Daoy (cell line): ENCODE measurements at regions not wholly inside any gene's neighbourhood (a gene's known extent, or its start where the extent isn't known, plus 50 kb on each side); places are given as distances from the start of the nearest gene placed in this dataset.

Experiments used
- DNase-seq: peaks from one replicate; pipeline ENCODE4 v3.0.0-alpha.2; 2015; ENCODE audit warnings: low read depth

DNA sequence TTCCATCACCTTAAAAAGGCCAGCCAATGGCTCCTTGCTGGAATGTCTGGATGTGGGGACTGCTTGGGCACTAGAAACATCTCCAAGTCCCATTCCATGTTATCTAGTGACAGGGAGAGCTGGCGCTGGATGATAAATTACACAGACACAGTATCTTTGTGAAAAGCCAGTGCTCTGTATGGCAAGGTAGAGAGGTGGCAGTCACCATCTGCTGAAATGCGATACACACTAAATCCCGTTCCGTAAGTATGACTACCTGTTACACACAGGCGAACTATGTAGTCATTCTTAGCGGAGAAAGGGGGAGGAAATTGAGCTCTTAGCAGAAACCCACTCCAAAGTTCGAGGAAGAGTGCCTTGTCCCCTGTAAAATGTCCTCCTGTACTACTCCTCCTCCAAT is 81.0 kb upstream of the MYOCD start:
- DNase-seq: peak; percentile 50

DNA sequence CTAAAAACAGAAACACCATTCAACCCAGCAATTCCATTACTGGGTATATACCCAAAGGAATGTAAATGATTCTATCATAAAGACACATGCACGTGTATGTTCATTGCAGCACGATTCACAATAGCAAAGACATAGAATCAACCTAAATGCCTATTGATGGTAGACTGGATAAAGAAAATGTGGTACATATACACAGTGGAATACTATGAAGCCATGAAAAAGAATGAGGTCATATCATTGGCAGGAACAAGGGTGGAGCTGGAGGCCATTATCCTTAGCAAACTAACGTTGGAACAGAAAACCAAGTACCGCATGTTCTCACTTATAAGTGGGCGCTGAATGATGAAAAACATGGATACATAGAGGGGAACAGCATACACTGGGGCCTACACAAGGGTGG is 77.2 kb upstream of the MYOCD start:
- no peak for DNase-seq

DNA sequence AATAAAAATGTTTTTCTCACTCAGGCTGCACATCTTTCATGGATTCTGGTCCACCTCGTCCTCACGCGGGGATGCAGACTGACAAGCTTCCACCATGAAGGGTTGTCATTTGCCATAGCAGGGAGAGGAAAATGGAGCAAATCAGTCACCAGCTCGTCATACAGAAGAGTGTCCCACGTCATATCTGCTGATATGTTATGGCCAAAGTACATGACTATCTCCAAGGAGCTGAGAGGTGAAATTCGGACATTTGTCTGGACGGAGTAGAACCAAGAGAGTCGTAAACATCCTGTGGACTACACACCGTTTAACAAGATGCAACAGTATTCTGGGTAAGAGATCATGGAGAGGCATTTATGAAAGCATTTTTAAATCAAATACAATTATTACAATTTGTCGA is 75.3 kb upstream of the MYOCD start:
- DNase-seq: no peak

DNA sequence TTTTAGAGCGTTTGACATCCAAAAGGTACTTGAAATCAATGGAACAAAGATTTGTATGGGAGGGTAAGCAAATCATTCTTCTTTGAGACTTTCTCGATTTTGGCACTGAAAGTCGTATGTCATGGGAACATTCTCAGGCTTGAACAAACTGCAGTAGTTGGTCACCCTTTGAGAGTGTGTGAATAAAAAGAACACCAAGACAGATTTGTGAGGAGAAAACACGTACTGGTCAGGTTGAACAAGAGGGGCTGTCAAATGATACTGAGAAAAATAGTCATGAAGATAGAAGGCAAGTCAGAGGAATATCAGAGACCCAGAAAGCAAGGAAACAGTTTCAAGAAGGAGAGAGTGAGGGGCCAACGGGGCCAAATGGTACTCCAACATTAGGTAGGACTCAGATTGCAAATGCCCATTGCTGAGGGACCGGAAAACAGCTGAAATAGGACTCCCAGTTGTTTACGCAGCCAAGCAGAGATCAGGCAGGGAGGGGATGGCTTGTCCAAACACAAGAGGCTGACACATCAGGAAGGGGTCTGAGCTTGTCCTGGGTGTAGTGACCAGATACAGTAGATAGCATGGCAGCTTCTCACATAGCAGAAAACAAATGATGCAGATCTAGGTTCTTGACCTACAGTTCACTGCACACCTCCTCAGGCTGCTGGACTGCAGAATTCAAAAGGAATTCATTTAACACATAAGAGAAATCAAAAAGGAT is 74.5 kb upstream of the MYOCD start:
- peak; percentile 60 for DNase-seq

DNA sequence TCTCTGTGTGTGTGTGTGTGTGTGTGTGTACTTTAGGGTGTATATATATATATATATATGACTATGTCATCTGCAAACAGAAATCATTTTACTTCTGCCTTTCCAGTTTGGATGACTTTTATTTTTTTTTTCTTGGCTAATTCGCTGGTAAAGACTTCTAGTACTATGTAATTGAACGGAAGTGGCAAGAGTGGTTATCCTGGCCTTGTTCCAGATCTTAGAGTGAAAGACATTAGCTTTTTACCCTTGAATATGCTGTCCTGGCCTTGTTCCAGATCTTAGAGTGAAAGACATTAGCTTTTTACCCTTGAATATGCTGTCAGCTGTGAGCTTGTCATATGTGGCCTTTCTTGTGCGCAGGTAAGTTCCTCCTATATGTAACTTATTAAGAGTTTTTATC is 72.7 kb upstream of the MYOCD start:
- DNase-seq: peak; percentile 80

DNA sequence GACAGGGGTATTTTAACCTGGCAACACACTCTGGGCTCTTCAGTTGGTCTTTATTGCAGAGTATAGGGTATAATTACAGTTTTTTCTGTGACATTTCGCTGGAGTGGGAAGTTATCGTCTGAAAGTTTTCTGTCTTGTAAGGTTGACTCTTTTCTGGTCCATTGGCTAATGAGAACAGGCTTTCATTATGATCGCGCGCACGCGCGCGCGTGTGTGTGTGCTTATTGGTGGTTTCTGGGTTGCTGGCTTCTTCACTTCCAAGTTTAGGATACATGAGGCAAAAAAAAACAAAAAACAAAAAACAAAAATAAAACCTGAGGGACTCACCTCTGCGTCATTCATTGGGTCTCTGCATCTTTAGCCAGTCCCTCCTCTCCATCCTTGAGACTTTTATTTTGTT is 68.7 kb upstream of the MYOCD start:
- no peak for DNase-seq

DNA sequence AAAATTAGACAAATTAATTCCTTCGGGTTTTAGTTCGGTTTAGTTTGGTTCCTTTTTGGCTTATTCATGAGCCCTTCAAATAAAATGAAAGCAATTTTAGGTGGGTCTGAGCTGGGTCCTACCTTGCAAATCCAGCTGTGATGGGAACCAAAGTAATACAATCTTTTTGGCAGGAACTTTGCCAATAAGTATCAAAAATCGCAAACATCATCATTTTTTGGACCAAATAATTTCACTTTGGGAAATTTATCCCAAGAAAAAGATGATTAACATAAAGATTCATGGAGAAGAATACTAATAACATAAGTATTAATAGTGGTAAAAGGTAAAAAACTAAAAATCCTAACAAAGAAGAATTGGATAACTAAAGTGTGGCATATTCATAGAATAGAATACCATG is 67.8 kb upstream of the MYOCD start:
- DNase-seq: no peak

DNA sequence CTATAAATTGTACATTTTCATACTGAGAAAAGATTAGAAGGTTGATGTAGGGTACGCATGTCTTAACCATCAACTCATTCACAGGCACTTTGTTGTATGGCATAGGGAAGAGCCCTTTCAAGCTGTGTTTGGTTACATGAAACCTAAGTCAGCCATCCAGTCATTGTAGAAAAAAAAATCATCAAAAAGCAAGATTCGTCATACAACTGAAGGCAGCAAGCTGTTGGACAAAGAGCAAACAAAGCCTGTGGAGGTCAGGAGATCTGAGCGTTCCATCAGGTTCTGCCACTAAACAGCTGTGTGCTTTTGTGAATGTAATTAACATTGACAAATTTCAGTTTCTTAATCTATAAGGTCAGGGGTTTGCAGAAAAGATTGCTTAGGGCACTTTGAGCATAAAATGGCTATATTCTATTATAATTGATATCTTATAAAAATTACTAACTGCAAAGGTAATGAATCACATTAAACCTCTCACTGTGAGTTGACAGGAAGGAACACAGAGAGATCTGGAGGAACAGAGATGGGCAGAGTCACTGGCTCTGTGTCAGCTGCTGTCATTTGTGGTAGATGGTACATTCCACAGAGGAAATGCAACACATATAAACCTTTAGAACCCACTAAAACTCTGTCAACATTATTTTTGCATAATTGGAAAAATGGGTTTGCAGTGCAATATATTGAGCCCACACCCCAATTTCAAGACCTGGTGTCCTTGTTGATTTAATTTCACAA is 66.3 kb upstream of the MYOCD start:
- peak; percentile 51 for DNase-seq

DNA sequence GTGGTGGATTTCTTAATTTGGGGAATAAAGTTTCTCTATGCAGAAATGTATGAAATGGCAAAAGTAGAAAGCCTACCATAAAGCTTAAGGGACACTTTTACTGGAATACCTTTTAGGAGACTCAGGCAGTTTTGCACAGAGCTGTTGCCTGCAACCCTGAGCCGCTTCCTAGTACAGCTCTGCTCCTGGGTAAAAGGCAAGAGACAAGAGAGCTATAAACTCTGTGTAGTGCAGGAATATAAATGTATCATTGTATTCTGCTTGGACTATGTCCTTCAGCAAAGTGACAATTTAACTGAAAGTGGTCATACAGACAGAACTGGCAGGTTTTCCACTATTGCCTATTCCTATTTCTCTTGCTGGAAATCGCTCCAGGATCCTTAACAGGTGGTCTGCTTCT is 65.3 kb upstream of the MYOCD start:
- no peak for DNase-seq

DNA sequence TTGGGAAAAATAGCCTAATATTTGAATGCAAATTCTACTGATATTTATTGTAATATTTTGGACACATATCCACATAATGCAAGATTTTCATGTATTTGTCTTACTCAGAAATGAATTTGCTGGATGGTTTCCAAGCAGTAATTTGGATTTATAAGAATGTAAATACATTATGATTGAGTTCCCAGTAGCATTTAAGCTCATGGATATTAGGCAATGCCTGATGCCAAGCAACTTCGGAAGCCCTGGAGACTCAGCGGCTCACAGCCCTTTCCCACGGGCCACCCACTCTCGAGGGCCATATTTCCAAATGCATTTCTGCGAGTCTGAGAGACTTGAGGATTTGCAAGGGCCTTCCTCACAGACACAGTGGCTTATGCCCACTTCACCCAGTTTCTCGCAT is 62.1 kb upstream of the MYOCD start:
- DNase-seq: no peak

DNA sequence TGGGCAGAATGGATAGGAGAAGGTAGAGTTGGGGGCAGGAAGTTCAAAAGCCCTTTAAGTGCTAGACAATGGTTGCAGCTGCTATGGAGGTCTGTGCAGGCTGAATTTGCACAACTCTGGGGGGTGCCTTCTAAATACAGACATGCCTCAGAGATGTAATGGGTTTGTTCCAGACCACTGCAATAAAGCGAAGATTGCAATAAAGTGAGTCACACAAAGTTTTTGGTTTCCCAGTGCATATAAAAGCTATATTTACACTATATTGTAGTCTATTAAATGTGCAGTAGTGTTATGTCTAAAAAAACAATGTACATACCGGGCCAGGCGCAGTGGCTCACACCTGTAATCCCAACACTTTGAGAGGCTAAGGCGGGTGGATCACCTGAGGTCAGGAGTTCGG is 60.5 kb upstream of the MYOCD start:
- peak; percentile 83 for DNase-seq

DNA sequence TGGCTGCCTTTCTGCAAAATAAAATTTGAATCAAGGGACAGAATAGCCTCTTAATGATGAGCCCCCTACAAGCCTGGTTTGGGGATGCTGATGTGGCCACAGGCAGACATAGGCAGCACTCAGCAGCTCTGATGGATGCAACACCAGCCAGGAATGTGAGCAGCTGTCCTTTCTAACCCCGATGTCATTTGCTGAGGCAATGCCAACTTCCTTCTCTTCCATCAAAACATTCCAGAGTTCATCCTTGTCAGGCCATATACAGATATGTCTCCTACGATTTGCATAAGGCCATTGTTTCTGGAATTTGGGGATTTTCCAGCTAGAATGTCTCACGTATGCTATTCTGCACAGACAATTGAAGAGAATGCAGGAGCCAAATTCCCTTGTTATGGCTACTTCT is 52.1 kb upstream of the MYOCD start:
- DNase-seq: peak; percentile 79
